ENCODE measurements at regions not wholly inside any gene's neighbourhood (a gene's known extent, or its start where the extent isn't known, plus 50 kb on each side); places are given as distances from the start of the nearest gene placed in this dataset.

DNA sequence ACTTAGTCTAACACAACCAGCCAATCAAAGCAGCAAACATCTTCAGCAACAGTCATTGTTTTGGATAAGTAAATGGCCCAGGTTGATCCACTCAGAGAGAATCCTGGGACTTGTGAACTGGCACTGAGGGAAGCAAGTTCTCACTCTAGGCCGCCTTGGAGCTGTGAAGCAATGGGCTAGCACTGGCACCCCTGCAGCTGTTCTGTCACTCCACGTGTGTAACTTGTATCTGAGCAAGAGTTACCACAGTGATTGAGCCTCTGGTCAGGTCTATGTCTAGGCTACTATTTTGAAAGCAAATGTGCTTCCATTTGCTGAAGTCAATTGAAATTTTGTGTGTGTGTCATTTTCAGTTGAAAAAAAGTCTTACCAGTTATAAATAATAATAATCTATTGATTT lies 57.2 kb upstream of the HS3ST1 start:
- no peak for ATAC-seq
- DNase-seq = no peak

DNA sequence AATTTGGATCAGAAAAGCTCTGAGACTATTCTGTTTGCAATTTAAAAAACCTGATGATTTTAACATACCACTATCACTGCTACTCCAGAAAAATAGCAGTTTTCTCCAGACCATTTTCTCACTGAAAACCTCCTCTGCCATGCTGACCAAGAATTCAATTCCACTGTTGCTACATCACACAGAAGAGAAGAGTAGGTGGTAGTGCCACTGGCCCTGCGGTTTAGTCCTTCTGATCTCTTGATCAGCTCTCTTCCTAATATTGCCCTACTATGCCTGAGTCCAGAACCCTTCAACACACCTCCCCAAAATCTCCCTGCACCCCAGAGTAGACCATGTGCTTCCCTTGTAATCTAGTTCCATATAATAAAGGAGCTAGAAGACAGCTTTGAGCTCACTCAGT lies 55.8 kb upstream of the HS3ST1 start:
- DNase-seq (no peak), ATAC-seq (no peak)

DNA sequence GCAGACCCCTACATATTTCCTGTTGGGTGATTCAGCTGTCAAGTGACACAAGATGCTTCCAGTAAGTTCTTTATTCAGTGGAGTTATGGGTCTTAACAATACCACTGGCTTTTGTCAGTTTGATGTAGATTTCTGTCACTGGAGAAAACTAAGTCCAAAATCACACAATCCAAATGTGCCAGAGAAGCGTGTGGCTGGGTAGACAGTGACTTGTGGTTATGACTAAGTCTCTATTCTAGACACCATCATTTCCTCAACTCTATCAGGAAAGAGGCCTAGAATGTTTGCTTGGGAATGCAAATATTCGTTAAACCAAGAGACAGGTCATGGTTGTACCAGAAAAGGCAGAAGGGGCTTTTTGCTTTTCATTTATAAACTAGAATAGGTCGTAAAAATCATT lies 54.4 kb upstream of the HS3ST1 start:
- no peak for ATAC-seq
- no peak for DNase-seq

DNA sequence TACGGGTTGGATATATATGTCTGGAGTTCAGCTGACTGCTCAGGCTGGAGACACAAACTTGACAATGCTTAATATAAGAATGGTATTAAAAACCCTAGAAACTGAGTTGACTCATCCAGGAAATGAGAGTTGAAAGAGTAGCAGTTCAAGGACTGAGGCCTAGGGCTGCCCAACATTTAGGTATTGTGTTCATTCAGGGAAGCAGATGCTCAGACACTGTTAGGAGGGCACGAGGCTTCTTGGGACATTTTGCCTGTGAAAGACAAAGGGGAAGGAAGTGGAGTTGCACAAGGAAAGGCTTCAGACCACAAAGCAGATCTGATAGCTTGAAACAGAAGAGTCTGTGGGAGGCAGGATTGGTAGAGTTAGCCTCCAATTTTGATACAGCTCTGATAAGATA lies 52.0 kb upstream of the HS3ST1 start:
- DNase-seq (no peak), ATAC-seq (peak; percentile 81)

All from stimulated activated naive CD8-positive, alpha-beta T cell treated with anti-CD3 and anti-CD28 coated beads, Interleukin-15, Interleukin-2, amounts not matched to agents 100 U/mL and 50 U/mL, for 24 hours (primary cell).